B cell (primary cell): ENCODE measurements at regions not wholly inside any gene's neighbourhood (a gene's known extent, or its start where the extent isn't known, plus 50 kb on each side); places are given as distances from the start of the nearest gene placed in this dataset.

Experiments used
- ATAC-seq: fragments of 200-7000 bp; cut with Tn5 transposase; one replicate; pipeline ENCODE4 v1.10.0; 2021; ENCODE audit warnings: low read depth, mild to moderate bottlenecking, moderate number of reproducible peaks, moderate library complexity
- CTCF ChIA-PET: fragments of 350-600 bp; sonication (Branson Sonifier 250); formaldehyde crosslinking; loops from one replicate; lab custom pipeline; 2021; ENCODE audit warnings: antibody characterized with exemption, inconsistent platforms; lab: Charles Lee
- POLR2A ChIA-PET: fragments of 350-600 bp; sonication (Branson Sonifier 250); formaldehyde crosslinking; loops from one replicate; lab custom pipeline; 2021; ENCODE audit warnings: antibody characterized with exemption; lab: Charles Lee
- DNase-seq: peaks from one replicate; pipeline ENCODE4 v3.0.0; 2013
- H2AFZ ChIP-seq: 2 replicates; pipeline ENCODE4 v1.6.1; 2012; ENCODE audit warnings: mild to moderate bottlenecking, low read depth, low read length; ENCODE audit not compliant: insufficient read depth, poor library complexity, severe bottlenecking
- H3K27ac ChIP-seq, 2 donors: 1 replicate in 1 of 2; 2 replicates in 1 of 2; pipeline ENCODE4 v1.5.1; 2012 to 2013; ENCODE audit warnings: low read length in 2 of 2, mild to moderate bottlenecking in 2 of 2, moderate library complexity in 1 of 2
- H3K27me3 ChIP-seq, 4 experiments: fragments of 200-600 bp in 1 of 4; sonication (generic) in 1 of 4; replicated peaks in 1 of 4; 1 replicate in 2 of 4; 2 replicates in 2 of 4; pipeline versions ENCODE4 v1.6.1 to v1.7.0; 2013 to 2016; ENCODE audit warnings: low read length in 3 of 4, mild to moderate bottlenecking in 2 of 4, mixed read lengths in 1 of 4, moderate library complexity in 1 of 4; ENCODE audit not compliant: insufficient read depth in 4 of 4, control insufficient read depth in 3 of 4; ENCODE audit errors: control extremely low read depth in 1 of 4
- H3K36me3 ChIP-seq, 2 experiments: replicated peaks in 1 of 2; 1 replicate in 1 of 2; 2 replicates in 1 of 2; pipeline versions ENCODE4 v1.6.1 to v1.7.1; 2013; ENCODE audit warnings: low read length in 1 of 2; ENCODE audit not compliant: insufficient read depth in 2 of 2, control insufficient read depth in 1 of 2; ENCODE audit errors: control extremely low read depth in 1 of 2, extremely low read depth in 1 of 2
- H3K4me1 ChIP-seq, 2 donors: fragments of 200-600 bp in 1 of 2; sonication (generic) in 1 of 2; 1 replicate in 1 of 2; 2 replicates in 1 of 2; pipeline versions ENCODE4 v1.5.1 to v1.6.1; 2013 to 2017; ENCODE audit warnings: low read length in 2 of 2; ENCODE audit not compliant: control insufficient read depth in 2 of 2, insufficient read depth in 2 of 2
- H3K4me2 ChIP-seq: replicated peaks from 2 replicates; pipeline ENCODE3; 2012; ENCODE audit warnings: mild to moderate bottlenecking, low read depth, low read length; ENCODE audit not compliant: poor library complexity, severe bottlenecking
- H3K4me3 ChIP-seq, 5 experiments: fragments of 200-600 bp in 1 of 5; sonication (generic) in 1 of 5; 1 replicate in 3 of 5; 2 replicates in 2 of 5; pipeline versions ENCODE4 v1.5.1 to v1.7.0; 2011 to 2016; ENCODE audit warnings: low read length in 4 of 5, mild to moderate bottlenecking in 4 of 5, low read depth in 2 of 5, control low read depth in 1 of 5, moderate library complexity in 1 of 5; ENCODE audit not compliant: insufficient read depth in 1 of 5; ENCODE audit errors: control extremely low read depth in 1 of 5, extremely low read depth in 1 of 5
- H3K79me2 ChIP-seq: fragments of 200-600 bp; sonication (generic); one replicate; pipeline ENCODE4 v1.6.0; 2016; ENCODE audit warnings: low read length; ENCODE audit not compliant: control insufficient read depth, insufficient read depth
- H3K9ac ChIP-seq: fragments of 200-600 bp; sonication (generic); 2 replicates; pipeline ENCODE4 v1.6.1; 2017; ENCODE audit warnings: mild to moderate bottlenecking, low read length, moderate library complexity
- H3K9me3 ChIP-seq, 3 donors: one replicate each; pipeline versions ENCODE4 v1.6.1 to v1.7.1; 2013; ENCODE audit warnings: low read length in 2 of 3; ENCODE audit not compliant: control insufficient read depth in 2 of 3, insufficient read depth in 1 of 3; ENCODE audit errors: control extremely low read depth in 1 of 3
- H4K20me1 ChIP-seq: 2 replicates; pipeline ENCODE4 v1.6.0; 2012; ENCODE audit warnings: mild to moderate bottlenecking, low read length; ENCODE audit not compliant: insufficient read depth, control insufficient read depth, poor library complexity, severe bottlenecking
- H3K27ac Mint-ChIP-seq: one replicate; pipeline ENCODE4 v1.8.0; 2021; ENCODE audit warnings: mixed read lengths
- H3K27me3 Mint-ChIP-seq: one replicate; pipeline ENCODE4 v1.8.0; 2021; ENCODE audit warnings: mixed read lengths
- H3K4me1 Mint-ChIP-seq: one replicate; pipeline ENCODE4 v1.8.0; 2021; ENCODE audit warnings: mixed read lengths
- H3K4me3 Mint-ChIP-seq: one replicate; pipeline ENCODE4 v1.8.0; 2021; ENCODE audit warnings: mixed read lengths
- H3K9me3 Mint-ChIP-seq: one replicate; pipeline ENCODE4 v1.8.0; 2022; ENCODE audit warnings: mixed read lengths; ENCODE audit not compliant: insufficient read depth
- CTCF ChIP-seq: fragments of 200-600 bp; IDR thresholded peaks from one replicate; pipeline ENCODE4 v1.8.0; 2022; ENCODE audit warnings: antibody characterized with exemption, mild to moderate bottlenecking
- EZH2 ChIP-seq: IDR thresholded peaks from 2 replicates; pipeline ENCODE4 v1.6.1; 2012; ENCODE audit warnings: borderline replicate concordance, low read depth, mild to moderate bottlenecking, moderate library complexity, low read length; ENCODE audit not compliant: insufficient read depth, poor library complexity, severe bottlenecking
- WGBS: methylation state at CpG from one replicate; pipeline ENCODE4 v1.1.5; 2013; ENCODE audit warnings: missing lambda C conversion rate; ENCODE audit not compliant: insufficient coverage; 5-methylcytosine and 5-hydroxymethylcytosine counted together
- intact Hi-C: fragments of 100-400 bp; cut with micrococcal nuclease; formaldehyde crosslinking; loops from one replicate; pipeline ENCODE4 v1.10.0; 2022

- no peak overlapping the region for H3K9ac ChIP-seq
- no peaks in the 10 kb centered on the region for H3K9me3 ChIP-seq
- POLR2A ChIA-PET, result no interaction called here
- no peak overlapping the region for H3K4me2 ChIP-seq
- no peaks in the 10 kb centered on the region for H3K36me3 ChIP-seq
- H3K27ac ChIP-seq, result no peak overlapping the region
- no peaks in the 10 kb centered on the region for H3K27me3 ChIP-seq
- 100% methylated on average over 1 of the region's 5 CpGs for WGBS
- ATAC-seq, result no peak
- H3K4me3 Mint-ChIP-seq, result no peak overlapping the region
- no peaks in the 10 kb centered on the region for H3K9me3 Mint-ChIP-seq
- intact Hi-C loops, result no loop called here
- no peak for TF ChIP-seq EZH2
- TF ChIP-seq CTCF, result no peak
- DNase-seq, result no peak
- no peaks in the 10 kb centered on the region for H4K20me1 ChIP-seq
- no peaks in the 10 kb centered on the region for H3K4me1 ChIP-seq
- no peak overlapping the region for H3K27ac Mint-ChIP-seq
- no peak overlapping the region for H2AFZ ChIP-seq
- H3K79me2 ChIP-seq, result no peaks in the 10 kb centered on the region
- no peak overlapping the region for H3K4me3 ChIP-seq
- peaks cover 2% of the 10 kb centered on the region for H3K27me3 Mint-ChIP-seq
- CTCF ChIA-PET, result no interaction called here
- H3K4me1 Mint-ChIP-seq, result no peaks in the 10 kb centered on the region
Measured at GRCh38 chr12:46944771-46945170, 119.0 kb upstream of the SLC38A4 start.

GRCh38 chr12:46945591-46945990, 119.8 kb upstream of the SLC38A4 start:
- Histone ChIP-seq H3K9ac (no peak overlapping the region), H3K4me2 (no peak overlapping the region), H3K36me3 (no peaks in the 10 kb centered on the region), H2AFZ (no peak overlapping the region), H3K27me3 (no peaks in the 10 kb centered on the region), H3K4me3 (no peak overlapping the region), H3K27ac (no peak overlapping the region), H3K4me1 (no peaks in the 10 kb centered on the region), H4K20me1 (no peaks in the 10 kb centered on the region), H3K79me2 (no peaks in the 10 kb centered on the region), H3K9me3 (no peaks in the 10 kb centered on the region)
- H3K4me1 Mint-ChIP-seq, result no peaks in the 10 kb centered on the region
- no peaks in the 10 kb centered on the region for H3K9me3 Mint-ChIP-seq
- intact Hi-C loops, result no loop called here
- peaks cover 2% of the 10 kb centered on the region for H3K27me3 Mint-ChIP-seq
- ATAC-seq (no peak), DNase-seq (no peak)
- no peak for TF ChIP-seq EZH2
- TF ChIP-seq CTCF, result no peak
- no peak overlapping the region for H3K27ac Mint-ChIP-seq
- no peak overlapping the region for H3K4me3 Mint-ChIP-seq
- CTCF ChIA-PET, result no interaction called here
- no CpG with 5 or more reads among the region's 3 CpGs for WGBS
- POLR2A ChIA-PET, result no interaction called here
